Testis (tissue), 2 donors: ENCODE measurements at regions not wholly inside any gene's neighbourhood (a gene's known extent, or its start where the extent isn't known, plus 50 kb on each side); places are given as distances from the start of the nearest gene placed in this dataset.

Source experiments
- POLR2A ChIP-seq: fragments of 450-650 bp; IDR thresholded peaks from one replicate; pipeline ENCODE4 v1.6.1; 2017; ENCODE audit warnings: antibody characterized with exemption, mild to moderate bottlenecking, moderate library complexity
- TF ChIP-seq, protein P1 (sequence below), 3 experiments: fragments of 450-650 bp in 2 of 3; fragments of 200-600 bp in 1 of 3; sonication (generic) in 1 of 3; IDR thresholded peaks; one replicate each; pipeline ENCODE4 v1.5.1; 2016 to 2019; ENCODE audit warnings: antibody characterized with exemption in 3 of 3, mild to moderate bottlenecking in 2 of 3, moderate library complexity in 1 of 3

GRCh38 chr2:196475611-196476010 is 163.9 kb upstream of the CCDC150 start:
- no peak for TF ChIP-seq POLR2A
- TF ChIP-seq, protein P1, sequence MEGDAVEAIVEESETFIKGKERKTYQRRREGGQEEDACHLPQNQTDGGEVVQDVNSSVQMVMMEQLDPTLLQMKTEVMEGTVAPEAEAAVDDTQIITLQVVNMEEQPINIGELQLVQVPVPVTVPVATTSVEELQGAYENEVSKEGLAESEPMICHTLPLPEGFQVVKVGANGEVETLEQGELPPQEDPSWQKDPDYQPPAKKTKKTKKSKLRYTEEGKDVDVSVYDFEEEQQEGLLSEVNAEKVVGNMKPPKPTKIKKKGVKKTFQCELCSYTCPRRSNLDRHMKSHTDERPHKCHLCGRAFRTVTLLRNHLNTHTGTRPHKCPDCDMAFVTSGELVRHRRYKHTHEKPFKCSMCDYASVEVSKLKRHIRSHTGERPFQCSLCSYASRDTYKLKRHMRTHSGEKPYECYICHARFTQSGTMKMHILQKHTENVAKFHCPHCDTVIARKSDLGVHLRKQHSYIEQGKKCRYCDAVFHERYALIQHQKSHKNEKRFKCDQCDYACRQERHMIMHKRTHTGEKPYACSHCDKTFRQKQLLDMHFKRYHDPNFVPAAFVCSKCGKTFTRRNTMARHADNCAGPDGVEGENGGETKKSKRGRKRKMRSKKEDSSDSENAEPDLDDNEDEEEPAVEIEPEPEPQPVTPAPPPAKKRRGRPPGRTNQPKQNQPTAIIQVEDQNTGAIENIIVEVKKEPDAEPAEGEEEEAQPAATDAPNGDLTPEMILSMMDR (IDR thresholded peaks at IDR 0.05): no peak
